H9 (cell line): ENCODE measurements at regions not wholly inside any gene's neighbourhood (a gene's known extent, or its start where the extent isn't known, plus 50 kb on each side); places are given as distances from the start of the nearest gene placed in this dataset.

Experiments used
- DNase-seq: peaks from one replicate; pipeline ENCODE4 v3.0.0-alpha.2; 2017
- H2AFZ ChIP-seq: one replicate; pipeline ENCODE4 v1.6.1; 2013; ENCODE audit warnings: mild to moderate bottlenecking, low read length, control low read depth, moderate library complexity
- H2AK5ac ChIP-seq: 2 replicates; pipeline ENCODE4 v1.6.1; 2013; ENCODE audit warnings: low read length, control low read depth, mixed read lengths; ENCODE audit not compliant: insufficient read length
- H2BK120ac ChIP-seq: one replicate; pipeline ENCODE4 v1.6.1; 2013; ENCODE audit warnings: low read depth, mild to moderate bottlenecking, low read length, control low read depth, inconsistent platforms; ENCODE audit not compliant: poor library complexity, severe bottlenecking
- H2BK12ac ChIP-seq: 2 replicates; pipeline ENCODE4 v1.6.1; 2013; ENCODE audit warnings: low read length, control low read depth, mixed read lengths, low read depth; ENCODE audit not compliant: insufficient read length
- H2BK15ac ChIP-seq: 2 replicates; pipeline ENCODE4 v1.6.1; 2013; ENCODE audit warnings: low read depth, low read length, control low read depth
- H2BK20ac ChIP-seq: one replicate; pipeline ENCODE4 v1.6.1; 2013; ENCODE audit warnings: low read depth, mild to moderate bottlenecking, low read length, control low read depth, inconsistent platforms; ENCODE audit not compliant: poor library complexity, severe bottlenecking
- H2BK5ac ChIP-seq: 2 replicates; pipeline ENCODE4 v1.6.1; 2013; ENCODE audit warnings: low read length, control low read depth, mixed read lengths; ENCODE audit not compliant: insufficient read length
- H3K14ac ChIP-seq: 2 replicates; pipeline ENCODE4 v1.6.1; 2013; ENCODE audit warnings: low read length, control low read depth; ENCODE audit not compliant: insufficient read depth
- H3K18ac ChIP-seq: 2 replicates; pipeline ENCODE4 v1.6.1; 2013; ENCODE audit warnings: low read depth, mild to moderate bottlenecking, mixed read lengths, low read length, control low read depth; ENCODE audit not compliant: insufficient read length
- H3K23ac ChIP-seq: 2 replicates; pipeline ENCODE4 v1.6.1; 2013; ENCODE audit warnings: low read length, control low read depth, mixed read lengths, low read depth; ENCODE audit not compliant: insufficient read length
- H3K23me2 ChIP-seq: 2 replicates; pipeline ENCODE4 v1.6.1; 2013; ENCODE audit warnings: low read depth, mild to moderate bottlenecking, mixed read lengths, low read length, control low read depth; ENCODE audit not compliant: insufficient read length, poor library complexity, severe bottlenecking
- H3K27ac ChIP-seq: 2 replicates; pipeline ENCODE4 v1.5.1; 2013; ENCODE audit warnings: low read length, control low read depth, mixed read lengths, low read depth; ENCODE audit not compliant: insufficient read length
- H3K27me3 ChIP-seq: 2 replicates; pipeline ENCODE4 v1.6.1; 2013; ENCODE audit warnings: low read length, control low read depth, inconsistent platforms; ENCODE audit not compliant: insufficient read depth
- H3K4ac ChIP-seq: 2 replicates; pipeline ENCODE4 v1.6.1; 2013; ENCODE audit warnings: low read depth, mild to moderate bottlenecking, control low read depth, inconsistent platforms, low read length, moderate library complexity
- H3K4me1 ChIP-seq: 2 replicates; pipeline ENCODE4 v1.6.1; 2013; ENCODE audit warnings: low read length, control low read depth, inconsistent platforms; ENCODE audit not compliant: insufficient read depth
- H3K4me2 ChIP-seq: 2 replicates; pipeline ENCODE4 v1.6.1; 2013; ENCODE audit warnings: low read length, control low read depth, mixed read lengths; ENCODE audit not compliant: insufficient read length, insufficient read depth
- H3K56ac ChIP-seq: 2 replicates; pipeline ENCODE4 v1.6.1; 2013; ENCODE audit warnings: low read depth, mild to moderate bottlenecking, mixed read lengths, low read length, control low read depth; ENCODE audit not compliant: insufficient read length
- H3K79me1 ChIP-seq: 2 replicates; pipeline ENCODE4 v1.6.1; 2013; ENCODE audit warnings: low read depth, mild to moderate bottlenecking, moderate library complexity, low read length, control low read depth, inconsistent platforms; ENCODE audit not compliant: insufficient read depth, poor library complexity, severe bottlenecking
- H3K79me2 ChIP-seq: 2 replicates; pipeline ENCODE4 v1.6.1; 2013; ENCODE audit warnings: low read length, control low read depth, inconsistent platforms; ENCODE audit not compliant: insufficient read depth
- H3K9ac ChIP-seq: 2 replicates; pipeline ENCODE4 v1.6.1; 2013; ENCODE audit warnings: low read length, control low read depth, mixed read lengths; ENCODE audit not compliant: insufficient read length; ENCODE audit errors: extremely low read depth
- H3K9me3 ChIP-seq: one replicate; pipeline ENCODE4 v1.6.1; 2013; ENCODE audit warnings: low read depth, low read length, inconsistent platforms; ENCODE audit not compliant: control insufficient read depth
- H3T11ph ChIP-seq: one replicate; pipeline ENCODE4 v1.6.1; 2013; ENCODE audit warnings: mild to moderate bottlenecking, low read length, control low read depth, inconsistent platforms
- H4K20me1 ChIP-seq: one replicate; pipeline ENCODE4 v1.6.1; 2013; ENCODE audit not compliant: control insufficient read depth, insufficient read length, insufficient read depth
- H4K5ac ChIP-seq: 2 replicates; pipeline ENCODE4 v1.6.1; 2013; ENCODE audit warnings: low read depth, mild to moderate bottlenecking, mixed read lengths, low read length, control low read depth; ENCODE audit not compliant: insufficient read length
- H4K8ac ChIP-seq: replicated peaks from 2 replicates; pipeline ENCODE4 v1.6.1; 2013; ENCODE audit warnings: low read length, control low read depth, mixed read lengths, low read depth; ENCODE audit not compliant: insufficient read length
- H4K91ac ChIP-seq: 2 replicates; pipeline ENCODE4 v1.6.1; 2013; ENCODE audit warnings: low read depth, mild to moderate bottlenecking, moderate library complexity, mixed read lengths, low read length, control low read depth; ENCODE audit not compliant: insufficient read length
- H3K27ac Mint-ChIP-seq, 3 experiments: 2 replicates in 2 of 3; 3 replicates in 1 of 3; pipeline ENCODE4 v1.8.0; 2020 to 2021; ENCODE audit warnings: mixed read lengths in 3 of 3, mild to moderate bottlenecking in 1 of 3, moderate library complexity in 1 of 3
- H3K27me3 Mint-ChIP-seq: 2 replicates; pipeline ENCODE4 v1.8.0; 2021; ENCODE audit warnings: low read depth, mild to moderate bottlenecking, moderate library complexity, mixed read lengths
- H3K36me3 Mint-ChIP-seq, 3 experiments: 2 replicates in 2 of 3; 3 replicates in 1 of 3; pipeline ENCODE4 v1.8.0; 2020 to 2021; ENCODE audit warnings: low read depth in 3 of 3, mixed read lengths in 3 of 3; ENCODE audit not compliant: insufficient read depth in 1 of 3
- H3K4me1 Mint-ChIP-seq, 2 experiments: 2 replicates each; pipeline ENCODE4 v1.8.0; 2020; ENCODE audit warnings: mixed read lengths in 2 of 2
- H3K4me3 Mint-ChIP-seq, 2 experiments: 2 replicates in 1 of 2; 3 replicates in 1 of 2; pipeline ENCODE4 v1.8.0; 2020 to 2021; ENCODE audit warnings: mild to moderate bottlenecking in 2 of 2, mixed read lengths in 2 of 2, moderate library complexity in 1 of 2
- H3K9me3 Mint-ChIP-seq, 2 experiments: 2 replicates in 1 of 2; 3 replicates in 1 of 2; pipeline ENCODE4 v1.8.0; 2020; ENCODE audit warnings: mild to moderate bottlenecking in 2 of 2, mixed read lengths in 2 of 2, moderate library complexity in 1 of 2
- CTCF ChIP-seq: fragments of 200-600 bp; sonication (generic); conservative IDR thresholded peaks from 3 replicates; pipeline ENCODE4 v1.8.0; 2021; ENCODE audit warnings: antibody characterized with exemption, mild to moderate bottlenecking
- WGBS: extraction: QIAGEN DNeasy Blood & Tissue Kit; methylation state at CpG from one replicate; pipeline ENCODE4 v1.1.7; 2013; ENCODE audit warnings: missing lambda C conversion rate, low lambda C conversion rate, mixed read lengths; ENCODE audit not compliant: insufficient read length; ENCODE audit errors: extremely low coverage; 5-methylcytosine and 5-hydroxymethylcytosine counted together

- Histone ChIP-seq H4K20me1 (no peaks in the 10 kb centered on the region), H3K27ac (no peak overlapping the region), H3K9me3 (no peaks in the 10 kb centered on the region), H2AFZ (no peak overlapping the region), H3K14ac (no peak overlapping the region), H3K27me3 (no peaks in the 10 kb centered on the region), H3K56ac (no peak overlapping the region), H2AK5ac (no peak overlapping the region), H2BK15ac (no peak overlapping the region), H3K4me2 (no peak overlapping the region), H3K23me2 (no peaks in the 10 kb centered on the region), H2BK20ac (no peak overlapping the region), H2BK5ac (no peak overlapping the region), H3K79me1 (no peaks in the 10 kb centered on the region), H3K79me2 (no peaks in the 10 kb centered on the region), H3K23ac (no peak overlapping the region), H4K5ac (no peak overlapping the region), H3K4ac (no peak overlapping the region), H3T11ph (no peak overlapping the region), H2BK120ac (no peak overlapping the region), H2BK12ac (no peak overlapping the region), H3K18ac (no peak overlapping the region), H4K8ac (no peak overlapping the region), H3K4me1 (0 out of 2 replicates have a peak, but pooled peaks cover 2% of the 10 kb centered on the region), H3K9ac (no peak overlapping the region), H4K91ac (no peak overlapping the region)
- no peak for DNase-seq
- Mint-ChIP-seq H3K27me3 (no peaks in the 10 kb centered on the region), H3K4me3 (no peak overlapping the region), H3K27ac (no peak overlapping the region), H3K9me3 (no peaks in the 10 kb centered on the region), H3K4me1 (peaks cover 3 to 4% of the 10 kb centered on the region in 2 experiments; a peak in 3 of 4 replicates), H3K36me3 (no peaks in the 10 kb centered on the region)
- WGBS = no CpG with 5 or more reads among the region's 1 CpG
- no peak for TF ChIP-seq CTCF
These were observed 308.7 kb downstream of the PDGFC start for GRCh38 chr4:156662921-156663320.
